HL-60/S4 (cell line): ENCODE measurements at regions not wholly inside any gene's neighbourhood (a gene's known extent, or its start where the extent isn't known, plus 50 kb on each side); places are given as distances from the start of the nearest gene placed in this dataset.

Experiments used
- in situ Hi-C: fragments of 300-500 bp; cut with MboI; formaldehyde crosslinking; loops from 2 replicates; pipeline ENCODE4 v1.14.3; 2022; ENCODE audit warnings: low sequenced_read_pairs

GRCh38 chr16:25344006-25344405 lies 86.4 kb upstream of the ZKSCAN2 start:
- in situ Hi-C loops: loop anchor here (25.0 kb wide), 1 partner anchor 107 kb away; no protein-coding TSS in a partner anchor

GRCh38 chr16:25340973-25341372 lies 83.3 kb upstream of the ZKSCAN2 start:
- in situ Hi-C loops: loop anchor here (25.0 kb wide), 1 partner anchor 104 kb away; no protein-coding TSS in a partner anchor

- in situ Hi-C loops: no loop called here
Observed at GRCh38 chr16:25317732-25318316, 60.2 kb upstream of the ZKSCAN2 start.

- in situ Hi-C loops: no loop called here
Observed at GRCh38 chr16:25311950-25312349, 54.3 kb upstream of the ZKSCAN2 start.

- in situ Hi-C loops: no loop called here
Observed at GRCh38 chr16:25311039-25311438, 53.4 kb upstream of the ZKSCAN2 start.
